ENCODE measurements at regions not wholly inside any gene's neighbourhood (a gene's known extent, or its start where the extent isn't known, plus 50 kb on each side); places are given as distances from the start of the nearest gene placed in this dataset.

DNA sequence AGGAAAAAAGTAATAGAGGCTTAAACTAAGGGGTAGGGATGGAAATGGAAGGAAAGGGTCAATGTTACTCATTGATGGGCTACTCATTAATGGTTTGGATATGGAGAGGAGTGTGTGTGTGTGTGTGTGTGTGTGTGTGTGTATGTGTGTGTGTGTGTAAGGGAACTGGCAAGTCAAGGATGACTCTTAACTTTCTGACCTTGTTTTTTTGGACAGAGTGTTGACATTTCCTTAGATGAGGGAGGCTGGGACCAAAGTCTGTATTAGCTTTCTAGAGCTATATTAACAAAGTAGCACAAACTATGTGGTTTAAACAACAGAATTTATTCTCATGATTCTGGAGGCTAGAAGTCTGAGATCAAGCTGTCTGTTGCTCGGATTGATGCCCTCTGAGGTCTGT lies 202.7 kb downstream of the GBA3 start:
- no peak for TF ChIP-seq POLR2A (IDR thresholded peaks at IDR 0.05)
- TF ChIP-seq, protein P1, sequence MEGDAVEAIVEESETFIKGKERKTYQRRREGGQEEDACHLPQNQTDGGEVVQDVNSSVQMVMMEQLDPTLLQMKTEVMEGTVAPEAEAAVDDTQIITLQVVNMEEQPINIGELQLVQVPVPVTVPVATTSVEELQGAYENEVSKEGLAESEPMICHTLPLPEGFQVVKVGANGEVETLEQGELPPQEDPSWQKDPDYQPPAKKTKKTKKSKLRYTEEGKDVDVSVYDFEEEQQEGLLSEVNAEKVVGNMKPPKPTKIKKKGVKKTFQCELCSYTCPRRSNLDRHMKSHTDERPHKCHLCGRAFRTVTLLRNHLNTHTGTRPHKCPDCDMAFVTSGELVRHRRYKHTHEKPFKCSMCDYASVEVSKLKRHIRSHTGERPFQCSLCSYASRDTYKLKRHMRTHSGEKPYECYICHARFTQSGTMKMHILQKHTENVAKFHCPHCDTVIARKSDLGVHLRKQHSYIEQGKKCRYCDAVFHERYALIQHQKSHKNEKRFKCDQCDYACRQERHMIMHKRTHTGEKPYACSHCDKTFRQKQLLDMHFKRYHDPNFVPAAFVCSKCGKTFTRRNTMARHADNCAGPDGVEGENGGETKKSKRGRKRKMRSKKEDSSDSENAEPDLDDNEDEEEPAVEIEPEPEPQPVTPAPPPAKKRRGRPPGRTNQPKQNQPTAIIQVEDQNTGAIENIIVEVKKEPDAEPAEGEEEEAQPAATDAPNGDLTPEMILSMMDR (IDR thresholded peaks at IDR 0.05), result no peak
- no peak for TF ChIP-seq POLR2AphosphoS5 (IDR thresholded peaks at IDR 0.05)

Measured in prostate gland (tissue), 2 donors.